Osteoblast (primary cell): ENCODE measurements at regions not wholly inside any gene's neighbourhood (a gene's known extent, or its start where the extent isn't known, plus 50 kb on each side); places are given as distances from the start of the nearest gene placed in this dataset.

ENCODE experiments used
- DNase-seq: peaks from one replicate; pipeline ENCODE4 v3.0.0; 2011; ENCODE audit warnings: low spot score, mixed read lengths; ENCODE audit not compliant: insufficient read length; ENCODE audit errors: missing footprints
- H2AFZ ChIP-seq: 2 replicates; pipeline ENCODE4 v1.6.0; 2011; ENCODE audit warnings: mild to moderate bottlenecking, low read length
- H3K27ac ChIP-seq: 2 replicates; pipeline ENCODE4 v1.5.1; 2011; ENCODE audit warnings: mild to moderate bottlenecking, low read depth, low read length, moderate library complexity
- H3K27me3 ChIP-seq: 2 replicates; pipeline ENCODE4 v1.6.0; 2012; ENCODE audit warnings: mild to moderate bottlenecking, control low read depth, inconsistent platforms, low read length, moderate library complexity; ENCODE audit not compliant: insufficient read depth
- H3K36me3 ChIP-seq: 2 replicates; pipeline ENCODE4 v1.5.1; 2011; ENCODE audit warnings: mild to moderate bottlenecking, low read length, control low read depth, moderate library complexity; ENCODE audit not compliant: insufficient read depth
- H3K4me1 ChIP-seq: 2 replicates; pipeline ENCODE4 v1.5.1; 2011; ENCODE audit warnings: mild to moderate bottlenecking, low read length, control low read depth, moderate library complexity; ENCODE audit not compliant: insufficient read depth
- H3K4me2 ChIP-seq: 2 replicates; pipeline ENCODE4 v1.6.0; 2011; ENCODE audit warnings: mild to moderate bottlenecking, low read length; ENCODE audit not compliant: insufficient read depth
- H3K4me3 ChIP-seq: fragments of 200-600 bp; sonication (generic); 3 replicates; pipeline ENCODE4 v1.5.1; 2012; ENCODE audit warnings: mild to moderate bottlenecking, low read length, inconsistent platforms; ENCODE audit not compliant: insufficient read depth
- H3K79me2 ChIP-seq: 2 replicates; pipeline ENCODE4 v1.6.0; 2012; ENCODE audit warnings: mild to moderate bottlenecking, low read length, control low read depth, inconsistent platforms; ENCODE audit not compliant: insufficient read depth
- H3K9me3 ChIP-seq: 2 replicates; pipeline ENCODE4 v1.5.1; 2011; ENCODE audit warnings: low read depth, low read length, control low read depth
- H4K20me1 ChIP-seq: 2 replicates; pipeline ENCODE4 v1.6.0; 2012; ENCODE audit warnings: mild to moderate bottlenecking, low read length, control low read depth; ENCODE audit not compliant: insufficient read depth
- CTCF ChIP-seq: IDR thresholded peaks from 2 replicates; pipeline ENCODE4 v1.5.1; 2011; ENCODE audit warnings: mild to moderate bottlenecking, low read depth, low read length, moderate library complexity; ENCODE audit errors: extremely low read depth

- Histone ChIP-seq H4K20me1 (no peaks in the 10 kb centered on the region), H3K4me3 (no peak overlapping the region), H3K9me3 (no peaks in the 10 kb centered on the region), H3K36me3 (no peaks in the 10 kb centered on the region), H3K27ac (no peak overlapping the region), H3K79me2 (no peaks in the 10 kb centered on the region), H3K4me1 (peaks cover 7% of the 10 kb centered on the region), H3K4me2 (no peak overlapping the region), H2AFZ (no peak overlapping the region), H3K27me3 (no peaks in the 10 kb centered on the region)
- DNase-seq = no peak
- TF ChIP-seq CTCF = no peak
These were observed 162.6 kb downstream of the PRKX start for GRCh38 chrX:3550871-3551270.

GRCh38 chrX:3550160-3550751 is 163.2 kb downstream of the PRKX start:
- no peak overlapping the region for H2AFZ ChIP-seq
- H3K79me2 ChIP-seq = no peaks in the 10 kb centered on the region
- H3K4me2 ChIP-seq = peak overlapping the region; percentile 81
- no peak overlapping the region for H3K4me3 ChIP-seq
- H3K27ac ChIP-seq = no peak overlapping the region
- H3K27me3 ChIP-seq = no peaks in the 10 kb centered on the region
- no peak for TF ChIP-seq CTCF
- peaks cover 7% of the 10 kb centered on the region for H3K4me1 ChIP-seq
- no peaks in the 10 kb centered on the region for H4K20me1 ChIP-seq
- no peaks in the 10 kb centered on the region for H3K36me3 ChIP-seq
- no peak for DNase-seq
- no peaks in the 10 kb centered on the region for H3K9me3 ChIP-seq

GRCh38 chrX:3549411-3549911 is 164.0 kb downstream of the PRKX start:
- Histone ChIP-seq H3K27ac (peak overlapping the region; percentile 55), H3K27me3 (no peaks in the 10 kb centered on the region), H3K79me2 (no peaks in the 10 kb centered on the region), H3K4me3 (peak overlapping the region; percentile 58), H2AFZ (peak overlapping the region; percentile 49), H3K4me1 (peaks cover 7% of the 10 kb centered on the region), H3K36me3 (no peaks in the 10 kb centered on the region), H3K4me2 (peak overlapping the region; percentile 81), H4K20me1 (no peaks in the 10 kb centered on the region), H3K9me3 (no peaks in the 10 kb centered on the region)
- no peak for TF ChIP-seq CTCF
- DNase-seq = peak; percentile 76

GRCh38 chrX:3548765-3549391 is 164.6 kb downstream of the PRKX start:
- Histone ChIP-seq H3K4me3 (peak overlapping the region; percentile 58), H3K27ac (peak overlapping the region; percentile 55), H3K4me2 (peak overlapping the region; percentile 81), H3K27me3 (no peaks in the 10 kb centered on the region), H3K79me2 (no peaks in the 10 kb centered on the region), H3K4me1 (peaks cover 7% of the 10 kb centered on the region), H3K9me3 (no peaks in the 10 kb centered on the region), H3K36me3 (no peaks in the 10 kb centered on the region), H2AFZ (peak overlapping the region; percentile 49), H4K20me1 (no peaks in the 10 kb centered on the region)
- peak; percentile 45 for TF ChIP-seq CTCF
- DNase-seq = peak; percentile 55
